Breast epithelium (tissue), 4 donors: ENCODE measurements at regions not wholly inside any gene's neighbourhood (a gene's known extent, or its start where the extent isn't known, plus 50 kb on each side); places are given as distances from the start of the nearest gene placed in this dataset.
"Not testable (repeated sequence)": the region's sequence is repeated elsewhere in the genome, so short reads cannot be mapped to it uniquely, and the experiment has no call there.

Source experiments
- DNase-seq, 2 donors: peaks; one replicate each; pipeline ENCODE4 v3.0.0-alpha.2; 2019; ENCODE audit warnings: low spot score in 2 of 2
- H3K27ac ChIP-seq, 2 donors: fragments of 200-600 bp; sonication (generic) in 1 of 2; one replicate each; pipeline ENCODE4 v1.5.1; 2016 to 2019; ENCODE audit warnings: mild to moderate bottlenecking in 1 of 2
- H3K27me3 ChIP-seq, 2 donors: fragments of 200-600 bp; sonication (generic) in 1 of 2; one replicate each; pipeline versions ENCODE4 v1.5.1 to v1.6.0; 2017 to 2019; ENCODE audit warnings: control low read depth in 1 of 2, mild to moderate bottlenecking in 1 of 2
- H3K36me3 ChIP-seq: fragments of 200-600 bp; one replicate; pipeline ENCODE4 v1.5.1; 2019
- H3K4me1 ChIP-seq, 2 donors: fragments of 200-600 bp; sonication (generic); one replicate each; pipeline ENCODE4 v1.5.1; 2016 to 2019; ENCODE audit warnings: control low read depth in 1 of 2
- H3K4me3 ChIP-seq, 3 donors: fragments of 200-600 bp; sonication (generic); 1 replicate in 2 of 3; 2 replicates in 1 of 3; pipeline ENCODE4 v1.5.1; 2016 to 2019; ENCODE audit warnings: mild to moderate bottlenecking in 3 of 3, moderate library complexity in 2 of 3
- H3K9me3 ChIP-seq, 2 donors: fragments of 200-600 bp; sonication (generic) in 1 of 2; one replicate each; pipeline ENCODE4 v1.5.1; 2016 to 2019; ENCODE audit warnings: control low read depth in 1 of 2
- CTCF ChIP-seq, 3 donors: fragments of 450-650 bp; IDR thresholded peaks; one replicate each; pipeline ENCODE4 v1.5.1; 2016 to 2017; ENCODE audit warnings: antibody characterized with exemption in 3 of 3, mild to moderate bottlenecking in 3 of 3, moderate library complexity in 3 of 3
- POLR2A ChIP-seq: fragments of 450-650 bp; IDR thresholded peaks from one replicate; pipeline ENCODE4 v1.6.1; 2016; ENCODE audit warnings: antibody characterized with exemption, mild to moderate bottlenecking, moderate library complexity
- POLR2AphosphoS5 ChIP-seq, 3 donors: sonication (generic); formaldehyde crosslinking; IDR thresholded peaks; one replicate each; pipeline ENCODE4 v1.6.1; 2017; ENCODE audit warnings: antibody characterized with exemption in 3 of 3
- intact Hi-C: fragments of 100-400 bp; cut with DNase I; formaldehyde crosslinking; loops from one replicate; pipeline ENCODE4 v1.15.1; 2023; ENCODE audit warnings: low total_unique reads

- no peak overlapping the region for H3K4me3 ChIP-seq
- no peaks in the 10 kb centered on the region for H3K27me3 ChIP-seq
- intact Hi-C loops, result no loop called here
- H3K36me3 ChIP-seq, result no peaks in the 10 kb centered on the region
- no peak overlapping the region for H3K27ac ChIP-seq
- TF ChIP-seq POLR2A (no peak), CTCF (IDR thresholded peaks at IDR 0.05) (no peak), POLR2AphosphoS5 (IDR thresholded peaks at IDR 0.05) (no peak)
- H3K9me3 ChIP-seq, result no peaks in the 10 kb centered on the region
- no peak for DNase-seq
- H3K4me1 ChIP-seq, result no peaks in the 10 kb centered on the region
Measured at GRCh38 chr5:152470167-152470566, 65.1 kb upstream of the NMUR2 start.

GRCh38 chr5:152472083-152472482 is 67.0 kb upstream of the NMUR2 start:
- H3K27ac ChIP-seq, result no peak overlapping the region
- H3K4me1 ChIP-seq, result no peaks in the 10 kb centered on the region
- DNase-seq, result no peak
- no peaks in the 10 kb centered on the region for H3K36me3 ChIP-seq
- intact Hi-C loops, result no loop called here
- H3K4me3 ChIP-seq, result no peak overlapping the region
- H3K27me3 ChIP-seq, result no peaks in the 10 kb centered on the region
- TF ChIP-seq POLR2A (no peak), POLR2AphosphoS5 (IDR thresholded peaks at IDR 0.05) (no peak), CTCF (IDR thresholded peaks at IDR 0.05) (no peak)
- no peaks in the 10 kb centered on the region for H3K9me3 ChIP-seq

- Histone ChIP-seq H3K27me3 (no peaks in the 10 kb centered on the region), H3K36me3 (no peaks in the 10 kb centered on the region), H3K4me3 (no peak overlapping the region), H3K4me1 (no peaks in the 10 kb centered on the region), H3K27ac (no peak overlapping the region), H3K9me3 (no peaks in the 10 kb centered on the region)
- DNase-seq, result no peak
- TF ChIP-seq CTCF (IDR thresholded peaks at IDR 0.05) (no peak), POLR2A (no peak), POLR2AphosphoS5 (IDR thresholded peaks at IDR 0.05) (no peak)
- intact Hi-C loops, result no loop called here
Measured at GRCh38 chr5:152474961-152475360, 69.9 kb upstream of the NMUR2 start.

GRCh38 chr5:152477536-152477935 is 72.5 kb upstream of the NMUR2 start:
- no peak for TF ChIP-seq POLR2AphosphoS5 (IDR thresholded peaks at IDR 0.05)
- no peak for TF ChIP-seq CTCF (IDR thresholded peaks at IDR 0.05)
- TF ChIP-seq POLR2A, result no peak
- DNase-seq, result no peak
- intact Hi-C loops, result no loop called here
- Histone ChIP-seq H3K4me1 (no peaks in the 10 kb centered on the region), H3K27me3 (no peaks in the 10 kb centered on the region), H3K4me3 (no peak overlapping the region), H3K9me3 (no peaks in the 10 kb centered on the region), H3K27ac (no peak overlapping the region), H3K36me3 (no peaks in the 10 kb centered on the region)

GRCh38 chr5:152479866-152480265 is 74.8 kb upstream of the NMUR2 start:
- H3K4me3 ChIP-seq, H3K9me3 ChIP-seq, DNase-seq, H3K4me1 ChIP-seq, H3K36me3 ChIP-seq, H3K27me3 ChIP-seq, intact Hi-C loops, H3K27ac ChIP-seq: not testable (repeated sequence)

GRCh38 chr5:152480677-152481076 is 75.6 kb upstream of the NMUR2 start:
- intact Hi-C loops, H3K27me3 ChIP-seq, H3K4me1 ChIP-seq, H3K36me3 ChIP-seq, H3K27ac ChIP-seq, DNase-seq, H3K9me3 ChIP-seq, H3K4me3 ChIP-seq: not testable (repeated sequence)
